PC-9 (cell line): ENCODE measurements at regions not wholly inside any gene's neighbourhood (a gene's known extent, or its start where the extent isn't known, plus 50 kb on each side); places are given as distances from the start of the nearest gene placed in this dataset.

Experiments used
- BruUV-seq: library from RNA; stranded (reverse); fragments of 400-500 nt; replicated peaks from 2 replicates; lab custom pipeline; 2021; lab: Mats Ljungman, UMichigan
- CTCF ChIA-PET: fragments of 300-600 bp; sonication (Branson Sonifier 250); formaldehyde crosslinking; loops from one replicate; lab custom pipeline; 2022; ENCODE audit warnings: antibody characterized with exemption; lab: Charles Lee
- POLR2A ChIA-PET: fragments of 300-600 bp; sonication (Branson Sonifier 250); formaldehyde crosslinking; loops from one replicate; lab custom pipeline; 2022; ENCODE audit warnings: antibody characterized with exemption; ENCODE audit not compliant: unreplicated experiment; lab: Charles Lee
- DNase-seq, 2 experiments: peaks; one replicate each; pipeline versions ENCODE4 v3.0.0 to v3.0.0-alpha.2; 2015 to 2022; ENCODE audit warnings: mixed read lengths in 1 of 2
- H2AFZ ChIP-seq: fragments of 200-600 bp; sonication (generic); 2 replicates; pipeline ENCODE4 v1.8.1; 2017; ENCODE audit warnings: antibody characterized with exemption
- H3F3A ChIP-seq: fragments of 200-600 bp; sonication (generic); 2 replicates; pipeline ENCODE4 v1.8.1; 2017; ENCODE audit warnings: antibody characterized with exemption, mild to moderate bottlenecking, low read depth; ENCODE audit not compliant: insufficient read depth
- H3K27ac ChIP-seq: fragments of 200-600 bp; sonication (generic); 2 replicates; pipeline ENCODE4 v1.6.1; 2016; ENCODE audit warnings: mixed run types
- H3K27me3 ChIP-seq: fragments of 200-600 bp; sonication (generic); 2 replicates; pipeline ENCODE4 v1.6.1; 2016; ENCODE audit warnings: low read depth, mixed run types; ENCODE audit not compliant: insufficient read depth
- H3K36me3 ChIP-seq: fragments of 200-600 bp; sonication (generic); 2 replicates; pipeline ENCODE4 v1.6.1; 2016; ENCODE audit warnings: low read depth, mixed run types
- H3K4me1 ChIP-seq: fragments of 200-600 bp; sonication (generic); replicated peaks from 2 replicates; pipeline ENCODE4 v1.6.1; 2016; ENCODE audit warnings: mixed run types; ENCODE audit not compliant: insufficient read depth
- H3K4me2 ChIP-seq: fragments of 200-600 bp; sonication (generic); 2 replicates; pipeline ENCODE4 v1.6.1; 2017; ENCODE audit warnings: mixed run types
- H3K4me3 ChIP-seq: fragments of 200-600 bp; sonication (generic); 2 replicates; pipeline ENCODE4 v1.6.1; 2016; ENCODE audit warnings: mixed run types
- H3K79me2 ChIP-seq: fragments of 200-600 bp; sonication (generic); 2 replicates; pipeline ENCODE4 v1.6.1; 2017; ENCODE audit warnings: low read depth, mixed run types
- H3K9me2 ChIP-seq: fragments of 200-600 bp; sonication (generic); 2 replicates; pipeline ENCODE4 v1.8.1; 2017; ENCODE audit warnings: mild to moderate bottlenecking; ENCODE audit not compliant: insufficient read depth
- H3K9me3 ChIP-seq: fragments of 200-600 bp; sonication (generic); 2 replicates; pipeline ENCODE4 v1.8.1; 2016; ENCODE audit warnings: low read depth; ENCODE audit not compliant: insufficient read depth
- H4K20me1 ChIP-seq: fragments of 200-600 bp; sonication (generic); 2 replicates; pipeline ENCODE4 v1.8.1; 2017; ENCODE audit not compliant: insufficient read depth
- EZH2 ChIP-seq: fragments of 200-600 bp; sonication (generic); IDR thresholded peaks from 2 replicates; pipeline ENCODE4 v1.8.0; 2017; ENCODE audit warnings: antibody characterized with exemption, low read depth
- intact Hi-C: fragments of 100-400 bp; cut with micrococcal nuclease; formaldehyde crosslinking; loops from one replicate; pipeline ENCODE4 v1.10.0; 2022; ENCODE audit not compliant: unreplicated experiment
- TF ChIP-seq, protein P1 (sequence below): fragments of 200-600 bp; sonication (generic); conservative IDR thresholded peaks from 2 replicates; pipeline ENCODE4 v1.6.1; 2017; ENCODE audit warnings: mixed run types, antibody characterized with exemption, mild to moderate bottlenecking, moderate library complexity

- DNase-seq = no peak
- Histone ChIP-seq H3K27ac (no peak overlapping the region), H2AFZ (no peak overlapping the region), H3K4me1 (no peaks in the 10 kb centered on the region), H4K20me1 (no peaks in the 10 kb centered on the region), H3F3A (no peaks in the 10 kb centered on the region), H3K27me3 (no peaks in the 10 kb centered on the region), H3K9me2 (no peaks in the 10 kb centered on the region), H3K79me2 (no peaks in the 10 kb centered on the region), H3K36me3 (no peaks in the 10 kb centered on the region), H3K4me2 (peak overlapping the region; percentile 67; the same call in 1 of the 2 replicates), H3K9me3 (no peaks in the 10 kb centered on the region), H3K4me3 (peak overlapping the region; percentile 14; the same call in 1 of the 2 replicates)
- no TSS peak for BruUV-seq
- ChIA-PET POLR2A (no interaction called here), CTCF (no interaction called here)
- TF ChIP-seq, protein P1, sequence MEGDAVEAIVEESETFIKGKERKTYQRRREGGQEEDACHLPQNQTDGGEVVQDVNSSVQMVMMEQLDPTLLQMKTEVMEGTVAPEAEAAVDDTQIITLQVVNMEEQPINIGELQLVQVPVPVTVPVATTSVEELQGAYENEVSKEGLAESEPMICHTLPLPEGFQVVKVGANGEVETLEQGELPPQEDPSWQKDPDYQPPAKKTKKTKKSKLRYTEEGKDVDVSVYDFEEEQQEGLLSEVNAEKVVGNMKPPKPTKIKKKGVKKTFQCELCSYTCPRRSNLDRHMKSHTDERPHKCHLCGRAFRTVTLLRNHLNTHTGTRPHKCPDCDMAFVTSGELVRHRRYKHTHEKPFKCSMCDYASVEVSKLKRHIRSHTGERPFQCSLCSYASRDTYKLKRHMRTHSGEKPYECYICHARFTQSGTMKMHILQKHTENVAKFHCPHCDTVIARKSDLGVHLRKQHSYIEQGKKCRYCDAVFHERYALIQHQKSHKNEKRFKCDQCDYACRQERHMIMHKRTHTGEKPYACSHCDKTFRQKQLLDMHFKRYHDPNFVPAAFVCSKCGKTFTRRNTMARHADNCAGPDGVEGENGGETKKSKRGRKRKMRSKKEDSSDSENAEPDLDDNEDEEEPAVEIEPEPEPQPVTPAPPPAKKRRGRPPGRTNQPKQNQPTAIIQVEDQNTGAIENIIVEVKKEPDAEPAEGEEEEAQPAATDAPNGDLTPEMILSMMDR = peak; percentile 43
- no peak for TF ChIP-seq EZH2
- intact Hi-C loops = no loop called here
These were observed 188.7 kb downstream of the TTC8 start for GRCh38 chr14:89013098-89013504.

DNA sequence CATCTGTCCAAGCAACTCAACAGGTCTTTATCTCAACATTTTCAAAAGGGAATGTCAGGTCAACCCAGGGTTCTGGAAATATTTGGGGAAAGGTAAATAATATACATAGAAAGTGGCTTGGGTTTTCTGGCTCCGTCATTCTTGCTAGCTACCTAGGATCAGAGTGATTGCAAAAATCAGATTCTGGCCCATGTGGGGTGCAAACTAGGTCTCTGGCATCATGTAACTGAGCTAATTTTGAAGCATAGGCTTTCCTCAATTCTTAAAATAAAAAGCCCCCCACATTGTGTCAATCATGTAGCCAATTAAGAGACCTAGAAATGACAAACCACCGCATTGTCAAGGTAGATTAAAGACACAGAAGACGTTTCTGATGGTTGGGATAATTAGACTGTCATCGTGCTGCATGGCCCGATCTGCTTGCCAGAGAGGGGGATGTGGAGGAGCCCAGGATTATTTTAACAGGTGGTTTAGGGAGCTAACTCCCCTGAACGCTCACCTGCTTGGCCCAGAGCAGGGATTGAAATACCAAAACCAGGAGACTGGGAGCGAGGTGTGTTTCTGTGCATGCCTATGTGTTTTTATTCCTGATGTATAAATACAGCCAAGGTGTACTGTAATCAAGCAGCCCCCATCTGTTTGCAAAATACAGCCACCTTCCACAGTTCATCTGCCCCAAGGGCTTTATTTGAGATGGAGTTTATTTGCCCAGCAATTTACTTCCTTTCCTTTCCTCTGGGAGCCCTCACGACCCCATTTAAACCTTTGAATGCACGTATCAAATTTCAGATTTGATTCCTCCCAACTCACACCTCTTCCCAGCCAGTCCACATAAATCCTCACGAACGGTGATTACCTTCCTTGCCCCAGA is 189.5 kb downstream of the TTC8 start:
- Histone ChIP-seq H3F3A (no peaks in the 10 kb centered on the region), H2AFZ (no peak overlapping the region), H3K9me2 (no peaks in the 10 kb centered on the region), H3K4me1 (no peaks in the 10 kb centered on the region), H3K27me3 (no peaks in the 10 kb centered on the region), H3K79me2 (no peaks in the 10 kb centered on the region), H3K4me2 (peak overlapping the region; percentile 67; the same call in 1 of the 2 replicates), H3K4me3 (no peak overlapping the region), H3K9me3 (no peaks in the 10 kb centered on the region), H3K36me3 (no peaks in the 10 kb centered on the region), H4K20me1 (no peaks in the 10 kb centered on the region), H3K27ac (no peak overlapping the region)
- ChIA-PET CTCF (no interaction called here), POLR2A (no interaction called here)
- no peak for DNase-seq
- TF ChIP-seq EZH2 = no peak
- TF ChIP-seq, protein P1 = no peak
- intact Hi-C loops = no loop called here
- BruUV-seq = no TSS peak

DNA sequence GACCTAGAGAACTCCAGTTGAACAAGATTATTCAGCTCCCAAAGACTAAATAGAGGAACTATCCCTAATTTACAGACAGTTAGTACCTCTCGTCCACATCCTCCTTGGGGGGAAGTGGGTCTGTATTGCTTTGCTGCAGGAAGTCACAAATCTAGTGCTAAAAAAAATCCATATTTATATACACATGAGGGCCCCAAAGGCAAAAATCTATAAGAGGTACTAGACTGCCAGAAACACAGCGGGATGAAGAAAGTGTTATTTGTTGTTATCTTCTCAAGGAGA is 190.1 kb downstream of the TTC8 start:
- no peak overlapping the region for H3K27ac ChIP-seq
- no peaks in the 10 kb centered on the region for H3K9me2 ChIP-seq
- ChIA-PET POLR2A (no interaction called here), CTCF (no interaction called here)
- 0 out of 2 replicates have a peak overlapping the region, but pooled peaks have one; percentile 19 for H3K4me2 ChIP-seq
- no TSS peak for BruUV-seq
- H3K79me2 ChIP-seq = no peaks in the 10 kb centered on the region
- no peak overlapping the region for H2AFZ ChIP-seq
- H4K20me1 ChIP-seq = no peaks in the 10 kb centered on the region
- H3K9me3 ChIP-seq = no peaks in the 10 kb centered on the region
- H3K36me3 ChIP-seq = no peaks in the 10 kb centered on the region
- DNase-seq = no peak
- no peaks in the 10 kb centered on the region for H3K4me1 ChIP-seq
- TF ChIP-seq, protein P1 = no peak
- TF ChIP-seq EZH2 = no peak
- no peaks in the 10 kb centered on the region for H3K27me3 ChIP-seq
- no peak overlapping the region for H3K4me3 ChIP-seq
- intact Hi-C loops = no loop called here
- H3F3A ChIP-seq = no peaks in the 10 kb centered on the region
